Activated CD4-positive, alpha-beta T cell treated with anti-CD3 and anti-CD28 coated beads, Interleukin-2, Interleukin-6, amounts not matched to agents 100 ng/mL and 50 ng/mL, durations not matched to agents 16 hours and 8 hours (primary cell): ENCODE measurements at regions not wholly inside any gene's neighbourhood (a gene's known extent, or its start where the extent isn't known, plus 50 kb on each side); places are given as distances from the start of the nearest gene placed in this dataset.
"Not testable (repeated sequence)": the region's sequence is repeated elsewhere in the genome, so short reads cannot be mapped to it uniquely, and the experiment has no call there.

Source experiments
- DNase-seq: peaks from one replicate; pipeline ENCODE4 v3.0.0-alpha.2; 2020

DNA sequence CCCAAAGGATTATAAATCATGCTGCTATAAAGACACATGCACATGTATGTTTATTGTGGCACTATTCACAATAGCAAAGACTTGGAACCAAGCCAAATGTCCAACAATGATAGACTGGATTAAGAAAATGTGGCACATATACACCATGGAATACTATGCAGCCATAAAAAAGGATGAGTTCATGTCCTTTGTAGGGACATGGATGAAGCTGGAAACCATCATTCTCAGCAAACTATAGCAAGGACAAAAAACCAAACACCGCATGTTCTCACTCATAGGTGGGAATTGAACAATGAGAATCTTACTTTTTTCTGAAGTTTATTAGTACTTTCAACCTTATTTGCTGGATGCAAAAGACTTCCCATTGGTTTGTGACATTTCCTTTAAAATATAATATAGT is 101.0 kb upstream of the TBX18 start:
- DNase-seq: not testable (repeated sequence)

DNA sequence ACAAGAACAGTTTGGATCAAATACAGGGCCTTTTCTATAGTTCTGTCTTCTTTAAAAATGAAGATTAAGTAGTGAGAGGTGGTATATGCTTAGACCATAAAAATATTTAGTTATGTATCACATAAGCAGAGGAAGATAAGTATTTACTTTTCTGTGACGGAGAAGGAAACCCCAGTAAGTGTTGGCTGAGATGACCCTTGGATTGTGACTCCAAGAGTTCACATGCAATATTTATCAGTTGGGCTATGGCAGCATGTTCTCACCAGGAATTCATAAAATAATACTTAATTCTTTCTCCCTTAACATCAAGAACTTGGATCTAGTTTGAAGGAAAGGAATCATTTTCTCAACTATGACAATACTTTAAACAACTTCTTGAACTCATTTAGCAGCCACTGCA is 98.4 kb upstream of the TBX18 start:
- DNase-seq: no peak

DNA sequence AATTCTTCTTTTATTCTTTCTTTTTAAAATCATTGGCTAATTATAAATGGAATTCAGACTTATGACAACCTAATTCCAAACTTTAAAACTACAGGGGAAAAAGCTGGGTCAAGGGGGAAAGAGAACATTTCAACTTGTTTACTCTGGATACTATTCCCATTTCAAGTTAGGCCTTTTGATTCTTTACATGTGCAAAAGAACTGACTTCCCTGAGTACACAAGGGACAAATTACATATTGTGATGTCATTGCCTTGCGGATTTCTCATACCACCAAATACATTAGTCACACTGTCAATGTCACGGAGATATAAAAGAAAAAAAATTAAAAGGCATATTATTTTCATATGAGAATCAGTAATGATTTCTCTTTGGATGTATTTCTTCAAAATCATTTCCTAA is 96.5 kb upstream of the TBX18 start:
- DNase-seq: no peak

DNA sequence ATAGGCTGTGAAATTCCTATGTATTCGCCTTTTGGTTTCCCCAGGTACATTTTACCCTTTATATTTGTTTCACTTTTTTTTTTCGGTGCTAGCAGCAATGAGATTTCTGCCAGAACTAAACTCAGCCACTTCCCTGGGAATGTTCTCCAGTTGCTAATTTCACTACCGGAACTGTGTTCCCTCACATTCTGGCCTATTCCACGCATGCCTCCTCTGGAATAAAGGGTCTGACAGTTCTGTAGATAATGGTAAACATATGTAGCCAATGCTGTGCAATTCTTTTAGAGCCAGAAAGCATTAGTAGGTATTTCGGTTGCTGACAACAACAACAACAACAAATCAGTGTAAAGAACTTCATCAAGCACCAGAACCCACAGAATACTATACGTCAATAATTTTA is 96.1 kb upstream of the TBX18 start:
- DNase-seq: no peak

DNA sequence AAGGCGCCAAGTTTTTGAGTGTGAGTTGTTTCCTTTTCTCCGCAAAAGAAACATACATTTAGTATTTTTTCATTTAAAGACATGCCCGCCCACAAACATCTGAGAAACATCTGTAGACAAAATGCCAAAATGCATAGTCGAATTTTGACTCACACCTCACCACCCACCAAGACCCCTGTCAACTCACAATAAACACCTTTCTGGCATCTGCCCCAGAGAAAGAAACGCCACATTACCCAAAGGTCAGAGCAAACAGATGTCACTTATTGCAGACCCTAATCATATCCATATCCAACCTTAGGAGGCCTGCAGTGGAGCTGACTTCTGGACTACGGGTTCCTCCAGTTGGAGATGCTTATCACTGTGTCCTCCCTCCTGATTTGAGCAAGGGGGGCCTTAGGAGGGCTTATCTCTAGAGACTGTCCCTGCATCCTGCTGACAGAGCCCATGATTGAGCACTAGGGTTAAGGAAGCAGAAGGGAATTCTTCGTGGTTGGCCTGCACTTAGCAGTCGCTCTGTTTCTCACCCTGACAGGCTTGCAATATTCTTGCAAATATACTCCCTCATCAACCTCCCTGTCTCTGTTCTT is 90.5 kb upstream of the TBX18 start:
- no peak for DNase-seq

DNA sequence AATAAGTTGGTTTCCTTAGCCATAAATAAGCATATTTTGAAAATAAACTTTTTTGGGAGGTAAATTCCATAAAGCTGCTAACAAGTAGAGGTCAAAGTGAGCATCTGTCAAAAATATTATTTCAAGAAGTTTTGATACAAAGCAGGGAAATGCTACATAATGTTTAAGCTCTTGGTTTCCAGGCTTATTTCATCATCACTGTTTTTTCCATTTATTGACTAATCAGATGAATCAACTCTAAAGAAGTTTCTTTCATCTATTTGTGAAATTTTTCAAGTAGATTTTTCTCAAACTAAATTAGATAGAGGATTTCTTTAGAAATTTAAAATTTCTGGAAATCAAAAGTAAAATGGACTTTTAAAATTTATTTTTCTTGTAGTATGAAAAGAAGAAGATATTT is 89.5 kb upstream of the TBX18 start:
- DNase-seq: no peak

DNA sequence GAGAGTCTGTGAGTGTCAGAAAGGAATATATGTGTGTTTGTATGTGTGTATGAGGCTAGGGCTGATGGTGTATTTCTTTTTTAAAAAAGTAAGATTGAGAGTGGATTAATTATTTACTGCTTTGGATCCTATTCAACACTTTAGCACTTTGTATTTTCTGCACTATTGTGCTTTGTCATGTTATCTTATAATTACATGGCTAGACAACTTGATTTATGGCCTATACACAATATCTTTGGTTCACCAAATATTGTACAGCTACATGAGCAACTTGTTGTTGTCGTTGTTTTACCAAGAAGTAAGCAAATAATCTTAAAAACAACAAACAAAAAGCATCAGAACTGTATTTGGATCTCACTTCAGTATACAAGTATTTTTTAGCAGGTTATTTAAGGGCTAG is 84.6 kb upstream of the TBX18 start:
- DNase-seq: no peak

- no peak for DNase-seq
Measured at GRCh38 chr6:84847390-84848160, 83.2 kb upstream of the TBX18 start.

DNA sequence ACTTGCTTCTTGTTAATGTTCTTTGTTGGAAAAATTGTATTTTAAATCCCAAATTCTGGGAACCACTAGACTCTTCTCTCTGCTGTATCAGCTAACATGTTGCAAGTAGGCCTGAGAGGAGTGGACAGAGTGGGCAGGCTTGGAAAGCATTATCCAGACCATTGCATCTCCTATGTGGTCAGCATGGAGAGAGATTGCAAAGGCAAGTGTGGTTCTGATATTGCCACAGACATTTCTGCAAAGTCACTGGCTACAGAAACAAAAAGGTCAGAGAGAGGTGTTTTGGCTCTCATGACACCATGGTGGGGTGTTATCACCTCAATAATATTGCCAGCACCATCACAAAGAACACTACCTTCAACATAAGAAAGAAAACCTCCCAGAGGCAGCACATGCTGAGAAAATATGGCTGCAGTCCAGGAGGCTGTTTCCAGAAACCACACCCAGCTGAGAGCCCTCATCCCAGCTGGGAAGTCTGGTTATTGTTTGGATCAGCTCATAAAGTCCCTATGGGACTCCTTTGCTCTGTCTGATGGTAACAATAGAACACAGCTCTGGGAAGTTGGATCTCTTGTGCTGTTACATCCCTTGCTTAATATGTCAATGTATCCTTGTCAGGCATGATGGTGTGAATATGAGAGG is 78.2 kb upstream of the TBX18 start:
- no peak for DNase-seq

DNA sequence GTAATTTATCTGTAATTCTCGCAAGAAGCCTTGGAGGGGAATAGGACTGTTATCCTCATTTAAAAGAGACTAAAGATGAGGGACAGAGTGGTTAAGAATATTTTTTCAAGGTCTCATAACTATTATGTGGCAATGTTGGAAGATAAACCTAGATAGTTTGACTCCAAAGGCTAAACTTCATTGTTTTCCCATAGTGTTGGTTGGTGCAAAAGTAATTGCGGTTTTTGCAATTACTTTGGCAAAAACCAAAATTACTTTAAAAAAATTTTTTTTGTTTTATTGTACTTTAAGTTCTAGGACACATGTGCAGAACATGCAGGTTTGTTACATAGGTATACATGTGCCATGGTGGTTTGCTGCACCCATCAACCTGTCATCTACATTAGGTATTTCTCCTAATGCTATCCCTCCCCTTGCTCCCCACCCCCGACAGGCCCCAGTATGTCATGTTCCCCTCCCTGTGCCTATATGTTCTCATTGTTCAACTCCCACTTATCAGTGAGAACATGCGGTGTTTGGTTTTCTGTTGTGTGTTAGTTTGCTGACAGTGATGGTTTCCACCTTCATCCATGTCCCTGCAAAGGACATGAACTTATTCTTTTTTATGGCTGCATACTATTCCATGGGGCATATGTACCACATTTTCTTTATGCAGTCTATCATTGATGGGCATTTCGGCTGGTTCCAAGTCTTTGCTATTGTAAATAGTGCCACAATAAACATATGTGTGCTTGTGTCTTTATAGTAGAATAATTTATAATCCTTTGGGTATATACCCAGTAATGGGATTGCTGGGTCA is 72.9 kb upstream of the TBX18 start:
- not testable (repeated sequence) for DNase-seq

DNA sequence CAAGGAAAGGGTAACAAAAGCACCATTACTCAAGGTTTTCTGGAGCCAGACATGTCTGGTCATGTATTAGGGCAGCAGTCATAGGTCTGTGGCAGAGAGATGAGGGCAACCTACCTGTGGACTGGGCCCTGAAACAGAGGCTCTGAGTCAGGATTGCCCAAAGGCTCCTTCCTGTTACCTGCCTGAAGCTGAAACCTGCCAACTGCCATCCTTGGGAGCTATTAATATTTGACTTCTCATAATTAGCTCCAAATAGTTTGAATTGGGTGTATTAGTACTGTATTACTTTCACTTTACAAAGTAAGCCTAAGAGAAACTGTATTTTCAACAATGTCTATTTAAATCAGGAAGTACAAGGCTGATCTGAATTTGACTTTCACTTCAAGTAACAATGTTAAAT is 72.0 kb upstream of the TBX18 start:
- DNase-seq: no peak

GRCh38 chr6:84835340-84835739 is 70.9 kb upstream of the TBX18 start:
- no peak for DNase-seq

GRCh38 chr6:84831924-84832323 is 67.5 kb upstream of the TBX18 start:
- not testable (repeated sequence) for DNase-seq

DNA sequence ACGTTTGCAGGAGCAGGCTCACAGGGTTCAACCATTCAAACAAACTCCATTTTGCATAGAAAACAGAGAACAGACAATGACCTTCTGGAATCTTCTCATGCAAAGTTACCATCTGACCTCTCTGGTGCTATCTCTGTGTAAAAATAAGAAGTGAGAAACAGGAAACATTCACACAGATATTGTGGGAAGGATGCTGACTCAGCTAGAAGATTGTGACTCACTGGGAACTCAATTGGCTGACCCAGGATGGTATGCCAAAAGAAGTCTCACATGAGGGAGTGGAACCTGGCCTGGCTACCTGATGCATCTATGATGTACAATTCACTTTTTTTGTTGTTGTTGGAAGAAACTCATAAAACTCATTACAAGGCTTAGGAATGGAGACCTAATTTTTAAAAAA is 61.1 kb upstream of the TBX18 start:
- DNase-seq: no peak

- not testable (repeated sequence) for DNase-seq
Measured at GRCh38 chr6:84821314-84821713, 56.9 kb upstream of the TBX18 start.

- no peak for DNase-seq
Measured at GRCh38 chr6:84816741-84817140, 52.3 kb upstream of the TBX18 start.

DNA sequence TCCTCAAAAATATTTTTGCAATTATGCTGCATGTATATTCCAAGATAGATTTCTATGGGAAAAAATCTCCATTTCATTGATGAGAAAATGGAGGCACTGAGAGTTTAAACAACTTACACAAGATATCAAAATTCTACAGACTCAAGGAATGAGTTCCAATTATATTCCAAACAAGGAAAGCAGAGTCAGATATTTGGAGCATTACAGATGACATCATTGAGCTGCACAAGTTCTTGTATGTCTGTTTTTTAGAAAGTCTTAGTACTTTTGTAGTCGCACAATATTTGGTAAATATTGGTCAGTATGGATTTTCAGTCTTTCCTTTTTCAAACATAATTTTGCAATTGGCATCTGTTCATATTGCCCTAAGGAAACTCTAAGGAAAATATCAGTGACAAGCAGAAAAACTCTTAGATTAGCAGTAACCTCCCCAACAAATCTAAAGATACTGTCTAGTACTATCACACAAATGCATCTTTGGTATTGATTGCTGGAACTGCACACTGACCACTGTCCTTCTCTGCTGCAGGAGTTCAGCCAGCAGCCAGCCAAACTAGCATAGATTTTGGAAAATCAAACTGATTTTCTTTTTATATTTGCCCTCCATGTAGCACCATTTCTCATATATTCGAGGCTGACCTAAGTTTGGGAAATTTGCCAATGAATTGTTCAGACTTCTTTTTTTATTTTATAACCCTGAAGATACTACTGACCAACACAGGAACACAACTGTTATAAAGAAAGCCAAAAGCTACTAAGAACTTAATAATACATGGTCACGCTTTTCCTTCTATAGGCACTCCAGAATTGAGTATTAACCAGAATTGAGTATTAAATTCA is 51.7 kb upstream of the TBX18 start:
- DNase-seq: no peak
